ENCODE measurements at regions not wholly inside any gene's neighbourhood (a gene's known extent, or its start where the extent isn't known, plus 50 kb on each side); places are given as distances from the start of the nearest gene placed in this dataset.
"Not testable (repeated sequence)": the region's sequence is repeated elsewhere in the genome, so short reads cannot be mapped to it uniquely, and the experiment has no call there.

DNA sequence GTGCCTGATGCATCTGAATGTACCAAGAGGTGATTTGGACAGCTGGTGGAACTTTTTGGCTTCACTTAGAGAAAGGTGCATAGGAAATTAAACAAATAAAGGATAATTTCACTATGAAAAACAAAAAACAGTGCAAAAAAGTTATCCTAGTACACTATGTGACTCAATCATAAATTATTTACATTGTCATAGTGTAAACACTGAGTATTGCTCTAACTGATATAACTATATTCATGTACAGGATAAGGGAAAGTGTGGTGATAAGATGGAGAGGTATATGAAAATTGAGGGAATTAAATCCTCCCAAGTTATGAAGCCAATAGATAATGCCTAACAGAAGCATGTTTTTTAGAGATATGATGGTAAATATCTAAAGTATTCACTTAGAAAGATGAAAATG, 50.2 kb upstream of the CPNE4 start:
- DNase-seq (ENCODE audit: low read depth in 2 of 2) = no peak

DNA sequence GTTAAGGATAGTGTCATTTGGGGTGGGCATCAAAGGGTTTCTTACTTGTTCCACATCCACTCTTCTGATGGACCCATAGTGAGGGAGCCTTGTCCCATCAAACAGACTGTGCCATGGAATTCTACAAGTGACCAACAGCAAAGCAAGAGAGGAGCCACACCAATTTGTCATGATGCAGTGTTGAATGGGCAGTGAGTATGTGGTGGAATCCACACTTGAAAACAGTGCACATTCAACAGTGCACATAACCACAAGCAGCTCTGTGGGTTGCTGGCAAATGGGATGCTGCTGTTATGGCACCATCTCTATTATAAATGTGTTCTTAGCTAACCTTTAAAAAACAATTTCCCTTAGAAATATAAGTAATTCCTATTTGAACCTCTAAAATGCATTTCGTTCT, 52.5 kb upstream of the CPNE4 start:
- no peak for DNase-seq (ENCODE audit: low read depth in 2 of 2)

DNA sequence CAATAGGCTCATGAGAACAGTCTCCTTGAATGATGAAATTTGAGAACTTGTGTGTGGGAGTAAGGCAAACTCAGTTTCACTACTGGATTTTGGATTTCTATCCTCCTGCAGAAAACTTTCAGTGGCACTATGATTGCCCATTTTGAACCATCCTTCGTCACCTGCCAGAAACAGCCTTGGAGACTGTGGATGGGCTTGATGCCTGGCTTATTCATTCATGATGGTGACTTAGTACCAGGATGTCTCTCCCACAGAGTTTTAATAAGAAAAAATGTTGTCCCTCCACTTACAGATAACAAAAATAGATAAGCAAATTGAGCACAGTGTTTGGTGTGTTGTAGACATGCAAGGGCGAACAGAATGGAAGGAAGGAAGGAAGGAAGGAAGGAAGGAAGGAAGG, 53.5 kb upstream of the CPNE4 start:
- no peak for DNase-seq (ENCODE audit: low read depth in 2 of 2)

DNA sequence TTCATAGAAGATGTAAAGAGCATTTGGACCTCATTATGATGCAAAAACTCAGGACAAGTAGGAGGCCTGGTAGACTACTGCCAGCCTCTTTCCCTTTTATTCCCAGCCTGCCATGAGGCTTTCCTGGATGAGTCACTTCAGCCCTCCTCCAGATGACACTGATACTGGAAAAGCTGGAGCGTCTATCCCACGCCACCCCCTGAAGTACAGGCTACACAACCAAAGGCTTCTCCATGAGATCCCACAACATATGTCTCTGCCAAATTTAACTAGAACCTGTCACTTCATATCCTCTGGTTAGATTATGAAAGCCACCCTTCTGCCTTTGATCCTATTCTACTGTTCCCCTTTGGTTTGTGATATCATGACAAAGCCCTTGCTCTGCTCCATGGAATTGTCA, 56.1 kb upstream of the CPNE4 start:
- DNase-seq (ENCODE audit: low read depth in 2 of 2) = no peak

DNA sequence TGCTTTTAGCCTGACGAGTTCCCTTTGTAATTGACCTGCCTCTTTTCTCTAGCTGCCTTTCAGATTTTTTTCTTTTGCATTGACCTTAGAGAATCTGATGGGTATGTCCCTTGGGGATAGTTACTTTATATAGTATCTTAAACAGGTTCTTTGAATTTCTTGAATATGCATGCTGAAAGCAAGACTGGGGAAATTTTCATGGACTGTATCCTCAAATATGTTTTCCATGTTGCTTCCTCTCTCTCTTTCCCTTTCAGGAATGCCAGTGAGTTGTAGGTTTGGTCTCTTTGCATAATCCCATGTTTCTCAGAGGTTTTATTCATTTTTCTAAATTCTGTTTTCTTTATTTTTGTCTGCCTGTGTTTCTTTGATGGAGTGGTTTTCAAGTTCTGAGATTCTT, 81.8 kb upstream of the CPNE4 start:
- no peak for DNase-seq (ENCODE audit: low read depth in 2 of 2)

DNA sequence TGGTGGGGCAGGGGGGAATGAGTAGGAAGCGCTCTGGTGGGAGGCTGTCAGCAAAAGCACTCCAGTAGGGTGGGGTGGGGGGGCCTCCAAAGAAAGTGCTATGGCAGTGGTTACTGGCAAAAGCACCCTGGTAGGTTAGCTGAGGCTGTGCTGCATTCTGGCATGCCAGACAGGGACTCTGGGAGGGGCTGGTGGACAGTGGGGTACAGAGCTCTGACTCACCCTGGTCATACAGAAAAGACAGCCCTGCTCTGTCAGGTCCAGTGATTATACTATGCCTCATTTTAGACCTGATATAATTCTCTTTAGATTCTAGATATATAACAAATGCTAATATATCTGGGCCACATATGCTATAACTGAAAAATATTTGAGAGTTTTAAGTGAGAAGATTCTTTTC, 82.8 kb upstream of the CPNE4 start:
- DNase-seq (ENCODE audit: low read depth in 2 of 2) = no peak

DNA sequence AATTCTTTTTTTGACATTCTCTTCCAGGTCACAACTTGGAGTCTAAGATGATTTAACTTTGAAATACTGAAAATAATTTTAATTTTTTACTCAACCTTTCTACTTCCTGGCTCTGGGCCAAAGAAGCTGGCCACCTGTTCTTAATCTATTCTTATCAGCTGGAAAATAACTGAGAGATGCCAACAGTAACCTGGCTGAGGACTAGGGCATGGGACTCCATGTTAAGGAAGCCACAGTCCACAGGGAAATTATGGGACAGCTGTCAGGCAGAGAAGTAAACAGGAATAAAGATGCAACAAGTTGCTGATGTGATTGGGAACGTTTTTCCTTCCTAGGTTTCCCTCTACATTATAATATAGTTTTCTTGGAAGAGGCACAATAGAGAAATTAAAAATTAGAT, 84.7 kb upstream of the CPNE4 start:
- no peak for DNase-seq (ENCODE audit: low read depth in 2 of 2)

DNA sequence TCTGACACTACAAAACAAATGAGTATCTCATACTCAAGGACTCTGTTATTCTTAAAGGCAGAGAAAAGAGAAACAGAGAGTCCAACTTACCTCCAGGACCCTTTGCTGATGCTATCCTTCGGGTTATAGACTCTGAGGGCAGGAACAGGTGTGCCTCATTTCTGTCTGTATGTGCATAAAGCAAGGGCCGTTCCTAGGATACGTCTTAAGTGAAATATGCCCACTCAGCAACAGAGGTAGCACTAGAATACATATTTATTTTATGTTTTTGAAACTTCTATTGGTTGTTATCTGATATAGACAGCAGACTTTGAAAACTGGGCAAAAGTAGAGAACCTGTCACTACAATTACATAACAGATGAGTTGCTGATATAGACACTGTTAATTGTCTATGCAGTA, 89.3 kb upstream of the CPNE4 start:
- no peak for DNase-seq (ENCODE audit: low read depth in 2 of 2)

DNA sequence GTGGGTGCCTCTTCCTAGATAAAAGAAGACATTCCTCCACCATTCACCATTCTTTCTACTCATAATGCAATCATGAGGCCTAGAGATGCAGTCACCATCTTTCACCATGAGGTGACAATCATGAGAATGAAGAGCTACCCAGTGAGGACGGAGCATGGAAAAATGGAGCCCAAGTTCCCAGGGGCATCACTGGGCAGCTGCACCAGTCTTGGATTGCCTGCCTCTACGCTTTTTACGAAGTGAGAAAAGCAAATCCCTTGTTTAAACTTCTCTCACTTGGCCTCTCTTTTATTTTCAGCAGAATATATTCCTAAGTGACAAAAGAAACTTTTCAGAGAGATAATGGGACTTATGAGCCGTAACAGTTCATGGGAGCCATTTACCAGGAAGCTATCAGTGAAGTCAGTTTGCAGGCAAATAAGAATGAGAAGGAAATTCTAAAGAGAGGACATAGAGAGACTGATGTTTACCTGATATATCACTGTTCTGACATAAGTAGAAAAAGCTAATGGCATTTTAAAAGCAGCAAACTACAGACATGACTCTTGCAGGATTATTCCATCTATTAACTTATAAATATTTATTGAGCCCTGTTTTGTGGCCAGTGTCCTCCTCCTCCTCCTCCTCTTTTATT, 90.0 kb upstream of the CPNE4 start:
- no peak for DNase-seq (ENCODE audit: low read depth in 2 of 2)

DNA sequence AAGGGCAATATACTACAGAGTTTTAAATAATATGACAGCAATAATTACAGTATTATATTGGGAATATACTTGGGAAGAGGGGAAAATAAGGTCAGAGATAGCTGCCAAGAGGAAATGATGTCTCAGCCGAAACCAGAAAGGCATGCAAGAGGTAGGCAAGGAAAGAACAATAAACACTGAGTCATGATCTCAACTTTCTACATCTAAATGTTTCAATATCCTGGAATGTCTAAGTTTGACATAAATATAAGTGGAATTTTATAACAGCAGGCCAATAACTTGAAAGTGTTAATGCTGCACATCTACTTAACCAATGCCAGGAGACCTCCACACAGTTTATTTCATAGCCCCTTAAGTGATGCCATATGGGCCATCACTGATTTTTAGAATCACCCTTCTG, 99.8 kb upstream of the CPNE4 start:
- no peak for DNase-seq (ENCODE audit: low read depth in 2 of 2)

DNA sequence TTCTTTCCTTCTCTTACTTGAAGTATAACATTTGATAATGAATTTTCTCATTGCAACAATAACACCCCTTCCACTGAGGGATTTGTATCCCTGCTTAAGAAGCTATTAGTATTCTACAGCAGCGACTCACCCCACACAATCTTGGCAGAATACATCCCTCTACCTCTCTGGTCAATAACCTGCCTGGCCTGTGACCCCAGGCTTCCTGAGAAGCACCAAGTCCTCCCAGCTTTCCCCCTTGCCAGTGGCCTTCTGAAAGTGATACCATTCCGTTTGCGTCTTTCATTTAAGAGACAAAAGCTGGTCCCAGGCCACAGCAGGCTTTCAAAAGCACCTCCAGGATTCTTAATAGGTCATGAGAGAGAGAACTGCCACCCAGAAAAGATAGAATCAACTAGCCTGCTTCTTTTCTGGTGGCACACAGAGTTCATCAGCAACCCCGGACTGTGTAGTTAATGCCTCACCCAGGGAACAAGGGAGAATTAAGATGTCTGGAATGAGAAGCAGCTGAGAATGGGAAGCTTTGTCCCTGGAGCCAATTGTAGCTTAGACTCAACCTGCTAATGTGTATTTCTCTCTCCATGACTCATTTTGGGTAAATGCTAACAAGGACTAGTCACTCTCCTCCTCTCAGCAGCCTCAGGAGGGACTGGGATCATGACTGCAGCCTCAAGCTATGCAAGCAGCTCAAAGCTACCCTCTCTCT, 101.0 kb upstream of the CPNE4 start:
- no peak for DNase-seq (ENCODE audit: low read depth in 2 of 2)

DNA sequence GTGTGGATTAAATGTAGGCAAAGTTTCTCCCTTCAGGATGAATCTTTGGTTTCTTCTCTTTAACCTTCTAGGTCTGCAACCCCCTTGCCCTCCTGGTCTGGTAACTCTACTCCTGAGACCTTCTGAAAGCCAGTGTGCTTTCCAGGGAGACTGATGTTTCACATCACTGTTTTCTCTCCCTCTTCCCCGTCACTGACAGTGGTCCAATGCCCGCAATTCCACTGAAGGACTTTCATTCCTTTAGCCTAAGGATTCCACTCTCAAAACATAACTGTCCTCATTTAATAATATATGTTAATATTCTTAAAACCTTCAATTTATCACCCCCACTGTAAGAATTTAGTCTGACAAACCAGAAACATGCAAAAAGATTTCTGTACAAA, 101.5 kb upstream of the CPNE4 start:
- DNase-seq (ENCODE audit: low read depth in 2 of 2) = no peak

DNA sequence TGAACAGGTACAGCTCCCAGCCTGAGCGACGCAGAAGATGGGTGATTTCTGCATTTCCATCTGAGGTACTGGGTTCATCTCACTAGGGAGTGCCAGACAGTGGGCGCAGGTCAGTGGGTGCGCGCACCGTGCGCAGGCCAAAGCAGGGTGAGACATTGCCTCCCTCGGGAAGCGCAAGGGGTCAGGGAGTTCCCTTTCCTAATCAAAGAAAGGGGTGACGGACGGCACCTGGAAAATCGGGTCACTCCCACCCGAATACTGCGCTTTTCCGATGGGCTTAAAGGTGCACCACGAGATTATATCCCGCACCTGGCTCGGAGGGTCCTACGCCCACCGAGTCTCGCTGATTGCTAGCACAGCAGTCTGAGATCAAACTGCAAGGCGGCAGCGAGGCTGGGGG, 102.1 kb upstream of the CPNE4 start:
- DNase-seq (ENCODE audit: low read depth in 2 of 2) = not testable (repeated sequence)

DNA sequence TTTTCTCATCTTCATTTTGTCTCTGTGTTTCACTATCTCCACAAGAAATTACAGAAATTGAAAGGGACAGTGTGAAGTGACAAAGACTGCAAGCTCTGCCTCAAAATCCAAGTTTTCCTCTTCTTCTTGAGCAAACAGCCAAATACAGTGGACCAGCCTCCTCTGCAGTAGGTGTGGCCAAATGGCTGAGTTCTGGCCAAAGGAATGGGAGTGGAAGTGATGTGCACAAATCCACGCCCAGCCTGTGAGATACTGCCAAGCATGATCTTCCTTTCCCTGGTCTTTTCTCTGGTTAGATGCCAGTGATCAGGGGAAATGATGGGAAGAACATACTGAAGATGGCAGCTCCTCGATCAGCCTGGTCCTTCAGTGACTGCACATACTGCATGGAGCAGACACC, 111.0 kb upstream of the CPNE4 start:
- no peak for DNase-seq (ENCODE audit: low read depth in 2 of 2)

DNA sequence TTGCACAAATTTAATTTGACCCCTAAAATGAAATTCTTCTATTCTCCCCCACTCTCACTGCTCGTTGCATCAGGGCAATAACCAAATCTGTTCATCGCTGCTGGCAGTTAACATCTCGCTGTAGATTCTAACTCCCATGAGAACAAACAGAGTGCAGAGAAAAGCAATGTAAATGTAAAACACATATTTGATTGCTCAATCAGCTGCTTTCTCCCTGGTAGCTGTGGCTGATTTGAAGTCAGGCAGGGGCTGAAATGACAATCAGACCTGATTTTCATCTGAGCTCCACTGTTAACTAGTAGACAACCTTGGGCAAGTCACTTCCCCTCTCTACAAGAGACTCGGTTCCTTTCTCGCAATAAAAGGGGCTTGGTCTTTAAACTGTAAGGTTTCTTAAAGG, 119.8 kb upstream of the CPNE4 start:
- DNase-seq (ENCODE audit: low read depth in 2 of 2) = no peak

DNA sequence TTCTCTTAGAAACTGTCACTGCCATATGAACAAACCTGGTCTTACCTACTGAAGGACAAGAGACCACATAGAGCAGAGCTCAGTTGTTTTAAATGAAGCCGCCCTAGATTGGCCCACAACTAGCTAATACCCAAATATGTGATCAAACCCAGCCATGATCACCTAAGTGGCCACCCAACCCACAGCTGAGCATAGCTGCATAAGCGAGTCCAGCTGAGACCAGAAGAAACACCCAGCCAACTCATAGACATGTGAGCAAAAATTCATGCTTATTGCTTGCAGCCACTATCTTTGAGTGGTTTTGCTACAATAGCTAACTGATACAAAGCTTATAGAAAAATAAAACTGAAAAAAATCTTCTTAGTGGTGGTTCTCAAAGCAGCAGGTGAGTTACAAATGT, 124.3 kb upstream of the CPNE4 start:
- DNase-seq (ENCODE audit: low read depth in 2 of 2) = no peak

DNA sequence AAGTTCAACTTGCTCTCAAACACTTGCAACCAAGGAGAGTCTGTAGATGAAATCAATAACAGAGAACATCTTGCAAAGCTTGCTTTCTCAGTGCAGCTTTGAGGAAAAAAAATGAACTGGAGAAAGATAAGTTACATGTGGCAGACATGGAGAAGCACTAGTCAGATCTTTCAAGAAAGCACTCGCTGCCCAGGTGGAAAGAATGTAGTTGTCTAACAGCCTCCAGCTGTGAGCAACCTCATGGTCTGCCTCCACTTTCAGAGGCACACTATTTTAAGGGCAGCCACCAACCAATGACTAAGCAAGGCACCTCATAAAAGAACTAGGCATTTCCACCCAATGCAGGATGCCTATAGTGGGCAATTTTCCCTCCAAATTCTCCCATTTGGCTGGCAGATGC, 125.4 kb upstream of the CPNE4 start:
- no peak for DNase-seq (ENCODE audit: low read depth in 2 of 2)

DNA sequence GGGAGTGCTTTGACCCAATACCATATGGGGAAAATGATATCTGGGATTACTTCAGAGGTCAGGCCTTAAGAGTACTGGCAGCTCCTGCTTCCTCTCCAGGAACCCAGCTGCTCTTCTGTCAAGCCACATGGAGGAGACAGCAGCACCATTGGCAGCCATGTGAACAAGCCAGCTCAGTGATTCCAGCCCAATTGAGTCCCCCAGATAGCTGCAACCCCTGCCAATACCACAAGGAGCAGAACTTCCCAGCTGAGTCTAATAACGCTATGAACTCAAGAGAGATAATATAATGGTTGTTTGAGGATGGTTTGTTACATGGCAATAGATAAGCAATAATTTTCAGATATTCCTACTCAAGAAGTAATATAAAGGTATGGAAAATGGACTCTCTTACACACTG, 126.8 kb upstream of the CPNE4 start:
- DNase-seq (ENCODE audit: low read depth in 2 of 2) = no peak

DNA sequence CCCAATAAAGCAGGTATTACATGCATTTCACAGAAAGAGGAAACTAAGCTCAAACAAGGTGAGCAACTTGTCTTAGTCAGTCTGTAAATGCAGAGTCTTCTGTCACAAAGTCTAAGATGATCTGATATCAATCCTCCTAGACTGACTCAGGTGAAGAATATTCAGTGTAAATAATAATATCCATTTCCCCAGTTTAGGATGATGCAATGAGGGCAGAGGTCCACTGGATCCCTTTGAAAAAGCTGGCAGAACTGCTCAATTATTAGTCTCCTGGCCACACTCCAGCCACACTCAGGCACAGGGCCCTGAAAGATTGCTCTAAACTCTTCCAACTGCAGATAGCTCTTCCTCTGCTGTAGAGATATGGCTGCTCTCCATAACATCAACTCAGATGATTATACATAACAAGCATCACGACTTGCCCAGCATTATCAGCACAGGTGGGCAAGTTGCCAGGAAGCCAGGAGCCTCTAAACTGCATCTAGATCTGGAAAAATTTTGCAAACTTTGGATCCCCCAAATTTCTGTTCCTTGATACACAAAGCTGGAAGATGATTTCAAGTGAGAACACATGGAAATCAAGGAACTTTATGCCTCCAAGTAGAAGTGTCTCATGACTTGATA, 129.8 kb upstream of the CPNE4 start:
- DNase-seq (ENCODE audit: low read depth in 2 of 2) = no peak

DNA sequence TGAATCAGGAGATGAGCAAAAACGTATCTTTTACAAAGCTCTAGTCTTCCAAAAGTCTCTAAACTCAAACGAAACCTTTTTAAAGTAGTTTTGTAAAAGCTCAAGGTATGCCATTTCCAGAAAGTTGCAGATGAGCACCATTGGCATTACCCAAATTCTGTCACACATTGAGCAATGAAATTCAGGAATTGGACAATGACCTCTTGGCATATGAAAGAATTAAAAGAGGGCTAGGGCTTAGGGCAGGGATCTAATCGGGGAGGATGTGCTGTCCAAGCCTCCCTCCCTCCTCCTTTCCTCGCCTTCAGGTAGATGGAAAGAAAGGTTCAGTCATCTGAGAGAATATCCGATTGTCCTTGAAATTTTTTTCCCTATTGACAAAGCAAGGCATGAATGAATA, 133.1 kb upstream of the CPNE4 start:
- DNase-seq (ENCODE audit: low read depth in 2 of 2) = no peak

DNA sequence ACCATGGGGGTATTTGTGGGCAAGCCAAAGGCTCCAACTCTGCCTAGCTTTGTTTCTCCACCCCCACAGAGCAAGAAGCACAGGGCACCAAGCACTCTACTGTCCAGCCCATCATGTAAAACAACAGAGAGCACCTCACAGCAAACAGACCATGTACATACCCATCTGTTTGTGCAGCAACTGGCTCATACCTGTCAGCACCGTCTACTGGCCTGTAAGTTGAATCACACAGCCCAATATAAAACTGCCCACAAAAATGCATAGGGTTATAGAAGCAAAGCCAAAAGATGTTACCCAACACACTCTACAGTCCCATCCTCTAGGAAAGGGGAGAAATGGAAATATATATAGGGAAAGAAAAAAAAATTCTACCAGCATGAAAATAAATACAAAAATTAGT, 139.7 kb upstream of the CPNE4 start:
- no peak for DNase-seq (ENCODE audit: low read depth in 2 of 2)

DNA sequence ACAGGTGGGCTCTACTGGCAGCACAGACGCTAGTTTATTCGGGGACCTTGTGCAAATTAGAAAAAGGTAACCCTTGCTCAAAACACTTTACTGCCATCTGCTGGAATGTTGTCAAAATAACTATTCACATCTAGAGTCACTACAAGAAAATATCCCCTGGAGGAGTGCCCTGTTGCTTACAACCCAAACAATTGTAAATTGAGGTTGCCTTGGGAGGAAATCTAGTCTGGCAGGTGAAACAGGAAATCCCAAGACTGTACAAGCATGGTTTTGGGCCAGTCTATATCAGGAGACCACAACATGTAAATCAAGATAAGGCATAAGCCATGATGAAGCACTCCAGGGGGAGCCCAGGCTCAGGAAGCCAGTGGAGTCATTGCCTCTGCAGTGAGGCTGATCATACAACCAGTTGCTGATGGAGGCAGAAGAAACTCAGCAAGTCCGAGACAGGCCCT, 136.8 kb upstream of the ACP3 start:
- DNase-seq (ENCODE audit: low read depth in 2 of 2) = no peak

DNA sequence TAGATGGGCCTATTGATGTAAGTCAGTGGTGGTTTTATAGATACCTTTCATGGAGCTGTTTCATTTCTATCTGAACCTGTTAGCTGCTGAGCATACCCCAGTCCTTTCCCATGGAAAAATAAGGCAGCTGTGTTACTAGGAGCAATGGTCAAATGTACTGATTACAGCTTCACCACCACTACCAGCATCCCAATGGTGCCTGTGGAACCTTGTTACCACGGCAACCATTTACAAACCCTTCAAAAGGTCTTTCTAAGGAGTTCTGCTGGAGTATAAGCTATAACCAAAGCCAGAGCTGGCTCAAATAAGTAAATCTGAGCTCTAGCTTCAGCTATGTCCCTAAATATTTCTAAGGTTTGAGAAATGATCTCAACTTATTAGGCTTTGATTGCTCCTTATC, 133.4 kb upstream of the ACP3 start:
- no peak for DNase-seq (ENCODE audit: low read depth in 2 of 2)

DNA sequence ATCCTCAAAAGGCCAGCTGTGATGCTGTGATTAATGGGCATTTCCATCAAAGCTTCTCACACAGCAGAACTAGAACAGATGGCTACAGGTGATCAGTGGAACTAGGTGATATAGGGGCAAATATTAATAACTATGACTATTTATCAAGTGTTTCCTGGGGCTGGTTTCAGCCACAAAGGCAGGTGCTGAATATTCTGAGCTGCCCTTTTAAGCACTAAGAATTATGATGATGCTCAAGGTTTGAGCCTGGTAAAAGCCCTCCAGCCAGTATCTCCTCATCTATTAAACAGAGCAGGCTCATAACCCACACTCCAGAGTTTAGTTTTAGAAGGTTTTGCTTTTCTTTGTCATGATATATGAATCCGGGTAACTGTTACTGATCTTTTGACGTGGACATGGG, 129.5 kb upstream of the ACP3 start:
- no peak for DNase-seq (ENCODE audit: low read depth in 2 of 2)

Measured in stimulated activated CD4-positive, alpha-beta T cell treated with anti-CD3 and anti-CD28 coated beads, Interleukin-1b, Interleukin-23, amount 100 ng/mL, for 1 hour (primary cell).